Sigmoid colon (tissue), 6 donors: ENCODE measurements at regions not wholly inside any gene's neighbourhood (a gene's known extent, or its start where the extent isn't known, plus 50 kb on each side); places are given as distances from the start of the nearest gene placed in this dataset.

Source experiments
- DNase-seq: peaks from one replicate; pipeline ENCODE4 v3.0.0-alpha.2; 2019
- H3K27ac ChIP-seq, 4 donors: fragments of 200-600 bp; sonication (generic); one replicate each; pipeline ENCODE4 v1.5.1; 2016 to 2019; ENCODE audit warnings: mild to moderate bottlenecking in 1 of 4
- H3K27me3 ChIP-seq, 3 donors: fragments of 200-600 bp; sonication (generic); one replicate each; pipeline ENCODE4 v1.5.1; 2019; ENCODE audit warnings: mild to moderate bottlenecking in 1 of 3
- H3K36me3 ChIP-seq, 4 donors: fragments of 200-600 bp; sonication (generic); one replicate each; pipeline ENCODE4 v1.5.1; 2016 to 2019
- H3K4me1 ChIP-seq, 4 donors: fragments of 200-600 bp; sonication (generic); one replicate each; pipeline ENCODE4 v1.5.1; 2017 to 2019
- H3K4me3 ChIP-seq, 4 donors: fragments of 200-600 bp; sonication (generic); one replicate each; pipeline ENCODE4 v1.5.1; 2017 to 2019; ENCODE audit warnings: mild to moderate bottlenecking in 2 of 4, moderate library complexity in 1 of 4
- H3K9me3 ChIP-seq, 4 donors: fragments of 200-600 bp in 3 of 4; sonication (generic) in 3 of 4; one replicate each; pipeline versions ENCODE4 v1.5.1 to v1.6.1; 2013 to 2019
- CTCF ChIP-seq, 4 experiments: fragments of 450-650 bp in 3 of 4; fragments of 200-600 bp in 1 of 4; IDR thresholded peaks; one replicate each; pipeline ENCODE4 v1.5.1; 2016 to 2019; ENCODE audit warnings: antibody characterized with exemption in 4 of 4, mild to moderate bottlenecking in 3 of 4, moderate library complexity in 2 of 4
- EP300 ChIP-seq, 4 donors: sonication (generic); formaldehyde crosslinking; IDR thresholded peaks; one replicate each; pipeline ENCODE4 v1.6.1; 2017; ENCODE audit warnings: antibody characterized with exemption in 4 of 4
- POLR2A ChIP-seq, 2 donors: fragments of 450-650 bp; IDR thresholded peaks; one replicate each; pipeline ENCODE4 v1.6.1; 2016; ENCODE audit warnings: antibody characterized with exemption in 2 of 2, mild to moderate bottlenecking in 2 of 2, moderate library complexity in 2 of 2
- POLR2AphosphoS5 ChIP-seq, 4 donors: sonication (generic); formaldehyde crosslinking; IDR thresholded peaks; one replicate each; pipeline ENCODE4 v1.6.1; 2017; ENCODE audit warnings: antibody characterized with exemption in 4 of 4
- WGBS, 2 donors: extraction: QIAGEN DNeasy Blood & Tissue Kit; methylation state at CpG; one replicate each; pipeline ENCODE4 v1.1.7; 2013; 5-methylcytosine and 5-hydroxymethylcytosine counted together
- intact Hi-C: fragments of 100-400 bp; cut with DNase I; formaldehyde crosslinking; loops from one replicate; pipeline ENCODE4 v1.15.1; 2023
- donor health status: healthy with polysubstance abuse.
- donor health status: healthy.

GRCh38 chr10:44157574-44157973 is 227.3 kb downstream of the CXCL12 start:
- TF ChIP-seq POLR2A (IDR thresholded peaks at IDR 0.05) (no peak), POLR2AphosphoS5 (IDR thresholded peaks at IDR 0.05) (no peak), CTCF (IDR thresholded peaks at IDR 0.05) (no peak), EP300 (IDR thresholded peaks at IDR 0.05) (no peak)
- Histone ChIP-seq H3K9me3 (peaks cover 0 to 4% (median 3%) of the 10 kb centered on the region in 4 donors), H3K27ac (no peak overlapping the region), H3K4me1 (peaks cover 0 to 14% (median 0%) of the 10 kb centered on the region in 4 donors), H3K27me3 (no peaks in the 10 kb centered on the region), H3K36me3 (no peaks in the 10 kb centered on the region), H3K4me3 (no peak overlapping the region)
- intact Hi-C loops: no loop called here
- WGBS, 2 donors: 93 to 94% methylated on average over 1 of the region's 1 CpG
- no peak for DNase-seq

GRCh38 chr10:44154956-44155355 is 229.9 kb downstream of the CXCL12 start:
- TF ChIP-seq POLR2A (IDR thresholded peaks at IDR 0.05): no peak
- TF ChIP-seq POLR2AphosphoS5 (IDR thresholded peaks at IDR 0.05): no peak
- no peak for TF ChIP-seq CTCF (IDR thresholded peaks at IDR 0.05)
- no peak for TF ChIP-seq EP300 (IDR thresholded peaks at IDR 0.05)
- Histone ChIP-seq H3K36me3 (no peaks in the 10 kb centered on the region), H3K27ac (no peak overlapping the region), H3K4me3 (no peak overlapping the region), H3K4me1 (peaks cover 0 to under 1% (median 0%) of the 10 kb centered on the region in 4 donors), H3K27me3 (no peaks in the 10 kb centered on the region), H3K9me3 (peaks cover 0 to 6% (median 4%) of the 10 kb centered on the region in 4 donors)
- no peak for DNase-seq
- intact Hi-C loops: no loop called here
- WGBS, 2 donors: 75 to 82% methylated on average over 2 of the region's 2 CpGs

GRCh38 chr10:44153918-44154670 is 230.8 kb downstream of the CXCL12 start:
- Histone ChIP-seq H3K9me3 (peaks cover 0 to 6% (median 4%) of the 10 kb centered on the region in 4 donors), H3K27me3 (no peaks in the 10 kb centered on the region), H3K4me3 (no peak overlapping the region), H3K4me1 (no peaks in the 10 kb centered on the region), H3K27ac (no peak overlapping the region), H3K36me3 (no peaks in the 10 kb centered on the region)
- 30 to 73% methylated on average over 5 of the region's 5 CpGs for WGBS, 2 donors
- TF ChIP-seq CTCF (IDR thresholded peaks at IDR 0.05) (no peak), POLR2A (IDR thresholded peaks at IDR 0.05) (no peak), POLR2AphosphoS5 (IDR thresholded peaks at IDR 0.05) (no peak), EP300 (IDR thresholded peaks at IDR 0.05) (no peak)
- intact Hi-C loops: no loop called here
- no peak for DNase-seq

DNA sequence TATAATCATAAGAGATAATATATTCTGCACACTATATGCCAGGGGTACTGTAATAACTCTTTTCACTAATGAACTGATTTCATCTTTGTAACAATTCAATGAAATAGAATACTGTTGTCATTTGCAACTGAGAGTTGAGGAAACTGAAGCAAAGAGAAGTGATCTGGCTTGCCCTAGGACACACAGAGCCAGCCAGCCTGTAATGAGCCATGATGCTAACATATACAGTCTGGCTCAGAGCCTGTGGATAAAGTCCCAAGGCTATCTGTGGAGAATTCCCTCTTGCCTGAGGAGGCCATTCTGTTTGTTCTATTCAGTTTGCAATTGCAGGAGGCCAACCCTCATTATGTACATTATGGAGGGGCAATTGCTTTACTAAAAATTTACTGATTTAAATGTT is 241.3 kb downstream of the CXCL12 start:
- no peaks in the 10 kb centered on the region for H3K36me3 ChIP-seq
- H3K4me1 ChIP-seq: no peaks in the 10 kb centered on the region
- H3K27ac ChIP-seq: no peak overlapping the region
- no peak for DNase-seq
- no peaks in the 10 kb centered on the region for H3K9me3 ChIP-seq
- intact Hi-C loops: no loop called here
- no peaks in the 10 kb centered on the region for H3K27me3 ChIP-seq
- H3K4me3 ChIP-seq: no peak overlapping the region
- TF ChIP-seq POLR2A (IDR thresholded peaks at IDR 0.05) (no peak), POLR2AphosphoS5 (IDR thresholded peaks at IDR 0.05) (no peak), CTCF (IDR thresholded peaks at IDR 0.05) (no peak), EP300 (IDR thresholded peaks at IDR 0.05) (no peak)
